HG02623 (cell line): ENCODE measurements at regions not wholly inside any gene's neighbourhood (a gene's known extent, or its start where the extent isn't known, plus 50 kb on each side); places are given as distances from the start of the nearest gene placed in this dataset.

ENCODE experiments used
- ATAC-seq: cut with Tn5 transposase; IDR thresholded peaks from one replicate; pipeline ENCODE4 v1.9.1; 2021; ENCODE audit warnings: moderate library complexity; ENCODE audit not compliant: unreplicated experiment

GRCh38 chr20:22374678-22375590 is 209.4 kb downstream of the FOXA2 start:
- ATAC-seq, result no peak

- ATAC-seq, result no peak
Measured at GRCh38 chr20:22374066-22374465, 210.3 kb downstream of the FOXA2 start.

- ATAC-seq, result no peak
Measured at GRCh38 chr20:22373164-22373895, 211.0 kb downstream of the FOXA2 start.

- ATAC-seq, result peak; percentile 81
Measured at GRCh38 chr20:22371843-22372242, 212.5 kb downstream of the FOXA2 start.

- ATAC-seq, result no peak
Measured at GRCh38 chr20:22370137-22370536, 214.2 kb downstream of the FOXA2 start.

- ATAC-seq, result no peak
Measured at GRCh38 chr20:22369100-22369499, 215.3 kb downstream of the FOXA2 start.

- no peak for ATAC-seq
Measured at GRCh38 chr20:22368235-22368634, 216.1 kb downstream of the FOXA2 start.

- no peak for ATAC-seq
Measured at GRCh38 chr20:22366631-22367030, 217.7 kb downstream of the FOXA2 start.

GRCh38 chr20:22354647-22355046 is 229.7 kb downstream of the FOXA2 start:
- no peak for ATAC-seq

- no peak for ATAC-seq
Measured at GRCh38 chr20:22353586-22353985, 230.8 kb downstream of the FOXA2 start.

GRCh38 chr20:22352019-22352418 is 232.4 kb downstream of the FOXA2 start:
- no peak for ATAC-seq

GRCh38 chr20:22350624-22351023 is 233.7 kb downstream of the FOXA2 start:
- no peak for ATAC-seq

GRCh38 chr20:22348010-22348409 is 236.4 kb downstream of the FOXA2 start:
- ATAC-seq, result no peak

GRCh38 chr20:22346716-22347115 is 237.7 kb downstream of the FOXA2 start:
- peak; percentile 60 for ATAC-seq

- no peak for ATAC-seq
Measured at GRCh38 chr20:22343612-22344011, 240.8 kb downstream of the FOXA2 start.

- no peak for ATAC-seq
Measured at GRCh38 chr20:22342410-22342809, 242.0 kb downstream of the FOXA2 start.

GRCh38 chr20:22341508-22341907 is 242.9 kb downstream of the FOXA2 start:
- no peak for ATAC-seq

GRCh38 chr20:22339946-22340345 is 244.4 kb downstream of the FOXA2 start:
- ATAC-seq, result no peak

- no peak for ATAC-seq
Measured at GRCh38 chr20:22339091-22339881, 245.1 kb downstream of the FOXA2 start.

- no peak for ATAC-seq
Measured at GRCh38 chr20:22338140-22338708, 246.1 kb downstream of the FOXA2 start.

GRCh38 chr20:22335210-22335609 is 249.2 kb downstream of the FOXA2 start:
- no peak for ATAC-seq
